Loucy (cell line): ENCODE measurements at regions not wholly inside any gene's neighbourhood (a gene's known extent, or its start where the extent isn't known, plus 50 kb on each side); places are given as distances from the start of the nearest gene placed in this dataset.

Experiments used
- H2AFZ ChIP-seq: fragments of 200-600 bp; sonication (generic); 2 replicates; pipeline ENCODE4 v1.6.0; 2016; ENCODE audit warnings: antibody characterized with exemption, mild to moderate bottlenecking, low read length, moderate library complexity
- H3F3A ChIP-seq: fragments of 200-600 bp; 2 replicates; pipeline ENCODE4 v1.6.0; 2016; ENCODE audit warnings: antibody characterized with exemption, low read depth, mild to moderate bottlenecking
- H3K27me3 ChIP-seq: fragments of 200-600 bp; sonication (generic); 2 replicates; pipeline ENCODE4 v1.6.1; 2014; ENCODE audit warnings: low read length, mild to moderate bottlenecking; ENCODE audit not compliant: insufficient read depth, poor library complexity, severe bottlenecking
- H3K36me3 ChIP-seq: fragments of 200-600 bp; sonication (generic); 2 replicates; pipeline ENCODE4 v1.6.1; 2016; ENCODE audit warnings: low read length; ENCODE audit not compliant: insufficient read depth
- H3K4me1 ChIP-seq: fragments of 200-600 bp; sonication (generic); 2 replicates; pipeline ENCODE4 v1.5.1; 2014; ENCODE audit warnings: low read length, mild to moderate bottlenecking; ENCODE audit not compliant: insufficient read depth, poor library complexity, severe bottlenecking
- H3K4me2 ChIP-seq: fragments of 200-600 bp; sonication (generic); 2 replicates; pipeline ENCODE4 v1.6.0; 2014; ENCODE audit warnings: antibody characterized with exemption, low read length, low read depth, mild to moderate bottlenecking; ENCODE audit not compliant: poor library complexity, severe bottlenecking
- H3K4me3 ChIP-seq: fragments of 200-600 bp; sonication (generic); 2 replicates; pipeline ENCODE4 v1.5.1; 2014; ENCODE audit warnings: low read length, mild to moderate bottlenecking, mixed read lengths; ENCODE audit not compliant: poor library complexity, severe bottlenecking
- H3K79me2 ChIP-seq: fragments of 200-600 bp; sonication (generic); 2 replicates; pipeline ENCODE4 v1.6.1; 2014; ENCODE audit warnings: low read length; ENCODE audit not compliant: insufficient read depth
- H3K9ac ChIP-seq: fragments of 200-600 bp; sonication (generic); 2 replicates; pipeline ENCODE4 v1.6.0; 2014; ENCODE audit warnings: mild to moderate bottlenecking, low read depth, low read length, moderate library complexity; ENCODE audit not compliant: poor library complexity, severe bottlenecking
- H3K9me2 ChIP-seq: fragments of 200-600 bp; sonication (generic); replicated peaks from 2 replicates; pipeline ENCODE4 v1.6.1; 2016; ENCODE audit warnings: low read depth, low read length, mixed read lengths
- H3K9me3 ChIP-seq: fragments of 200-600 bp; sonication (generic); 2 replicates; pipeline ENCODE4 v1.6.1; 2014; ENCODE audit warnings: mild to moderate bottlenecking, antibody characterized with exemption, low read length, low read depth; ENCODE audit not compliant: insufficient read depth
- H4K20me1 ChIP-seq: fragments of 200-600 bp; sonication (generic); 2 replicates; pipeline ENCODE4 v1.6.0; 2014; ENCODE audit warnings: antibody characterized with exemption, low read length, mild to moderate bottlenecking; ENCODE audit not compliant: insufficient read depth, poor library complexity, severe bottlenecking
- CTCF ChIP-seq: fragments of 200-600 bp; sonication (generic); conservative IDR thresholded peaks from 2 replicates; pipeline ENCODE4 v1.5.1; 2014; ENCODE audit warnings: mild to moderate bottlenecking, antibody characterized with exemption, low read length
- EZH2phosphoT487 ChIP-seq: fragments of 200-600 bp; IDR thresholded peaks from 2 replicates; pipeline ENCODE4 v1.6.1; 2018; ENCODE audit warnings: antibody characterized with exemption, mild to moderate bottlenecking, moderate library complexity, borderline replicate concordance

- Histone ChIP-seq H3F3A (no peaks in the 10 kb centered on the region), H3K4me3 (no peak overlapping the region), H2AFZ (no peak overlapping the region), H3K27me3 (no peaks in the 10 kb centered on the region), H3K79me2 (no peaks in the 10 kb centered on the region), H3K4me1 (no peaks in the 10 kb centered on the region), H3K36me3 (no peaks in the 10 kb centered on the region), H3K9ac (no peak overlapping the region), H3K9me2 (no peaks in the 10 kb centered on the region), H3K9me3 (no peaks in the 10 kb centered on the region), H3K4me2 (no peak overlapping the region), H4K20me1 (no peaks in the 10 kb centered on the region)
- TF ChIP-seq CTCF (no peak), EZH2phosphoT487 (no peak)
Observed at GRCh38 chr16:86876499-86876898, 298.1 kb downstream of the FOXL1 start.

- no peak overlapping the region for H3K4me2 ChIP-seq
- TF ChIP-seq CTCF (no peak), EZH2phosphoT487 (no peak)
- no peaks in the 10 kb centered on the region for H3K9me3 ChIP-seq
- no peak overlapping the region for H2AFZ ChIP-seq
- no peaks in the 10 kb centered on the region for H3K9me2 ChIP-seq
- no peak overlapping the region for H3K9ac ChIP-seq
- no peaks in the 10 kb centered on the region for H3F3A ChIP-seq
- no peak overlapping the region for H3K4me3 ChIP-seq
- H4K20me1 ChIP-seq = no peaks in the 10 kb centered on the region
- H3K79me2 ChIP-seq = no peaks in the 10 kb centered on the region
- H3K27me3 ChIP-seq = no peaks in the 10 kb centered on the region
- no peaks in the 10 kb centered on the region for H3K4me1 ChIP-seq
- no peaks in the 10 kb centered on the region for H3K36me3 ChIP-seq
Observed at GRCh38 chr16:86877108-86877507, 298.8 kb downstream of the FOXL1 start.

- Histone ChIP-seq H3K4me3 (no peak overlapping the region), H3K9me3 (no peaks in the 10 kb centered on the region), H4K20me1 (no peaks in the 10 kb centered on the region), H3K9ac (no peak overlapping the region), H3K4me1 (no peaks in the 10 kb centered on the region), H3F3A (no peaks in the 10 kb centered on the region), H3K9me2 (no peaks in the 10 kb centered on the region), H3K79me2 (no peaks in the 10 kb centered on the region), H3K4me2 (no peak overlapping the region), H3K27me3 (no peaks in the 10 kb centered on the region), H2AFZ (no peak overlapping the region), H3K36me3 (no peaks in the 10 kb centered on the region)
- no peak for TF ChIP-seq CTCF
- no peak for TF ChIP-seq EZH2phosphoT487
Observed at GRCh38 chr16:86877835-86878234, 299.5 kb downstream of the FOXL1 start.
